ENCODE measurements at regions not wholly inside any gene's neighbourhood (a gene's known extent, or its start where the extent isn't known, plus 50 kb on each side); places are given as distances from the start of the nearest gene placed in this dataset.

GRCh38 chr17:15177343-15177742 lies 87.8 kb downstream of the PMP22 start:
- Histone ChIP-seq H3K9me3 (no peaks in the 10 kb centered on the region), H3K4me3 (no peak overlapping the region), H3K27me3 (no peaks in the 10 kb centered on the region), H3K27ac (no peak overlapping the region), H3K4me1 (no peaks in the 10 kb centered on the region), H3K36me3 (no peaks in the 10 kb centered on the region)
- intact Hi-C loops (cut with DNase I; ENCODE audit: low total_unique reads), result no loop called here
- TF ChIP-seq POLR2A (IDR thresholded peaks at IDR 0.05), result no peak
- no peak for TF ChIP-seq CTCF (IDR thresholded peaks at IDR 0.05)
- no peak for DNase-seq

DNA sequence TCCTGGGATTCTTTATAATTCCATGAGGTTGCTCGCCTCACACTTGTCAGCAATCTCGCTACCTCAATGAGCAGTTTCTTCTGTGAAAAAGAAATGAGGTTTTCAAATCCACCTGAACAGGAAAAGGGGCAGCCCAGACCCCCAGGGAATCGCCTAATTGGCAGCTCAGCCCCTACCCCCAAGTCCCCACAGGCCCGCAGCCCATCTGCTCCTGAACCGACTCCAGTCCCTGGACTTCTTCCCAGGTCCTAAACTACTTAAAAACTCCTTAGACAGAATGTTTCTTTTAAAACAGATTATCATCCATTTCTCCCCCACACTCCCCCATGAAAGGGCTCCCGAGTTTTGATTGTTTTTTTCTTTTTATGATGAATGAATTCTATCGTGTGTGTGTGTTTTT lies 89.8 kb downstream of the PMP22 start:
- intact Hi-C loops (cut with DNase I; ENCODE audit: low total_unique reads), result no loop called here

GRCh38 chr17:15171167-15172047 lies 93.7 kb downstream of the PMP22 start:
- H3K4me3 ChIP-seq, result no peak overlapping the region
- no peak overlapping the region for H3K27ac ChIP-seq
- H3K36me3 ChIP-seq, result no peaks in the 10 kb centered on the region
- intact Hi-C loops (cut with DNase I; ENCODE audit: low total_unique reads), result no loop called here
- peak in 1 of 2 donors; percentile 28 for DNase-seq
- H3K4me1 ChIP-seq, result no peaks in the 10 kb centered on the region
- no peaks in the 10 kb centered on the region for H3K9me3 ChIP-seq
- TF ChIP-seq POLR2A (IDR thresholded peaks at IDR 0.05) (no peak), CTCF (IDR thresholded peaks at IDR 0.05) (peak; percentile 42 to 56 (median 44))
- no peaks in the 10 kb centered on the region for H3K27me3 ChIP-seq

More for the DNA sequence above, 89.8 kb downstream of the PMP22 start:
- Histone ChIP-seq H3K27ac (no peak overlapping the region), H3K27me3 (no peaks in the 10 kb centered on the region), H3K4me1 (no peaks in the 10 kb centered on the region), H3K4me3 (no peak overlapping the region), H3K36me3 (no peaks in the 10 kb centered on the region), H3K9me3 (no peaks in the 10 kb centered on the region)
- no peak for DNase-seq
- TF ChIP-seq CTCF (IDR thresholded peaks at IDR 0.05), result no peak

DNA sequence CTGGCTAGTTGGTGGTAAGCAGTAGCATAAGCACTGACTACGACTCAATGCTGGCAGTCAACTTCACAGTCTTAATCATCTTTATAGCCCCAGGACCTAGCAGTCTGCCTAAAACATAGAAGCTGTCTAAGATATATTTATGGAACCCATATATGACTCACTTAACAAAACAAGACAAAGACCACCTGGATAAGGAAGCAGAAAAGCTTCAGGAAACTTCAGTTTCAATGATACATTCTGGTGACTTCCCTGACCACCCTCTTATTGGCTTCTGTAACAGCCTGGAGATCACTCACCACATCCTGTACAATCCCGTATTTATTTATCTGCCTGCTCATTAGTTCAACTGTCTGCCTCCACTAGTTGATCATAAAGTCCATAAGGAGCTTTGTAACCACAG lies 95.5 kb downstream of the PMP22 start:
- Histone ChIP-seq H3K4me1 (no peaks in the 10 kb centered on the region), H3K36me3 (no peaks in the 10 kb centered on the region), H3K27ac (no peak overlapping the region), H3K9me3 (no peaks in the 10 kb centered on the region), H3K27me3 (no peaks in the 10 kb centered on the region), H3K4me3 (no peak overlapping the region)
- no peak for DNase-seq
- intact Hi-C loops (cut with DNase I; ENCODE audit: low total_unique reads), result no loop called here
- TF ChIP-seq CTCF (IDR thresholded peaks at IDR 0.05) (no peak), POLR2A (IDR thresholded peaks at IDR 0.05) (no peak)

DNA sequence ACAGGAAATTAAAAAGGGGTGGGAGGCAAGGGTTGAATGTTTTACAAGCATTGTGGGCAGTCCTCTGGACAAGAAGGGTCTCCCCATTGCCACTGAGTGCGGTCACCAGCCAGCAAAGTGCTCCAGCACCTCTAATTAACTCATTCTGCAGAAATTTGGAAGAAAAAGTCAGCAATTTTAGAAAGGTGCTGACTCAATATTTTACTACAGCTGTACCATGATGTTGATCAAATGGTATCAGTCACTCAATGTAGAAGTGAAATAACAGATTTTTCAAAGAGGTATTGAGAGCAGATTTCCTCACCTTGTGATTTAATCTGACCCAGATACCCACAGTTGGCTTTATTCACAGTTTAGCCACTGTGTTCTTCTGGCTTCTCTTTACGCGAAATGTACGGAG lies 96.7 kb downstream of the PMP22 start:
- Histone ChIP-seq H3K36me3 (no peaks in the 10 kb centered on the region), H3K4me1 (no peaks in the 10 kb centered on the region), H3K27ac (no peak overlapping the region), H3K4me3 (no peak overlapping the region), H3K27me3 (no peaks in the 10 kb centered on the region), H3K9me3 (no peaks in the 10 kb centered on the region)
- TF ChIP-seq CTCF (IDR thresholded peaks at IDR 0.05) (no peak), POLR2A (IDR thresholded peaks at IDR 0.05) (no peak)
- intact Hi-C loops (cut with DNase I; ENCODE audit: low total_unique reads), result no loop called here
- DNase-seq, result no peak

Measured in uterus (tissue), 3 donors.